ENCODE measurements at regions not wholly inside any gene's neighbourhood (a gene's known extent, or its start where the extent isn't known, plus 50 kb on each side); places are given as distances from the start of the nearest gene placed in this dataset.

DNA sequence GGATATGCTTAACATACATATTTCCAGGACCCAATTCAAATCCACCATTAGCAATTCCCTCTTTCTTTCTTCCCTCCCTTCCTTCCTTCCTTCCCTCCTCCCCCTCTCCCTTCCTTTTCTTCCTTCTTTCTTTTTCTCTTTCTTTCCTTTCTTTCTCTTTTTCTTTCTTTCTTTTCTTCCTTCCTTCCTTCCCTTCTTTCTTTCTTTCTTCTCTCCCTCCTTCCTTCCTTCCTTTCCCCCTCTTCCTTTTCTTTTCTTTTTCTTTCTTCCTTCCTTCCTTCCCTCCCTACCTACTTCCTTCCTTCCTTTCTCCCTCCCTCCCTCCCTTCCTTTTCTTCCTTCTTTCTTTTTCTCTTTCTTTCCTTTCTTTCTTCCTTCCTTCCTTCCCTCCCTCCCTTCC, 332.0 kb downstream of the TMEM161B start:
- TF ChIP-seq TAF1 (IDR thresholded peaks at IDR 0.05; ENCODE audit: borderline replicate concordance, insufficient read depth, low read length) (no peak), SIN3A (IDR thresholded peaks at IDR 0.05; ENCODE audit: borderline replicate concordance, insufficient read depth, low read length) (no peak), POLR2AphosphoS5 (IDR thresholded peaks at IDR 0.05; ENCODE audit: low read depth, low read length) (no peak), FOXP2 (optimal IDR thresholded peaks at IDR 0.05; ENCODE audit: borderline replicate concordance, extremely low read depth, extremely low read length, insufficient read depth) (no peak)
- TF ChIP-seq, protein P1, sequence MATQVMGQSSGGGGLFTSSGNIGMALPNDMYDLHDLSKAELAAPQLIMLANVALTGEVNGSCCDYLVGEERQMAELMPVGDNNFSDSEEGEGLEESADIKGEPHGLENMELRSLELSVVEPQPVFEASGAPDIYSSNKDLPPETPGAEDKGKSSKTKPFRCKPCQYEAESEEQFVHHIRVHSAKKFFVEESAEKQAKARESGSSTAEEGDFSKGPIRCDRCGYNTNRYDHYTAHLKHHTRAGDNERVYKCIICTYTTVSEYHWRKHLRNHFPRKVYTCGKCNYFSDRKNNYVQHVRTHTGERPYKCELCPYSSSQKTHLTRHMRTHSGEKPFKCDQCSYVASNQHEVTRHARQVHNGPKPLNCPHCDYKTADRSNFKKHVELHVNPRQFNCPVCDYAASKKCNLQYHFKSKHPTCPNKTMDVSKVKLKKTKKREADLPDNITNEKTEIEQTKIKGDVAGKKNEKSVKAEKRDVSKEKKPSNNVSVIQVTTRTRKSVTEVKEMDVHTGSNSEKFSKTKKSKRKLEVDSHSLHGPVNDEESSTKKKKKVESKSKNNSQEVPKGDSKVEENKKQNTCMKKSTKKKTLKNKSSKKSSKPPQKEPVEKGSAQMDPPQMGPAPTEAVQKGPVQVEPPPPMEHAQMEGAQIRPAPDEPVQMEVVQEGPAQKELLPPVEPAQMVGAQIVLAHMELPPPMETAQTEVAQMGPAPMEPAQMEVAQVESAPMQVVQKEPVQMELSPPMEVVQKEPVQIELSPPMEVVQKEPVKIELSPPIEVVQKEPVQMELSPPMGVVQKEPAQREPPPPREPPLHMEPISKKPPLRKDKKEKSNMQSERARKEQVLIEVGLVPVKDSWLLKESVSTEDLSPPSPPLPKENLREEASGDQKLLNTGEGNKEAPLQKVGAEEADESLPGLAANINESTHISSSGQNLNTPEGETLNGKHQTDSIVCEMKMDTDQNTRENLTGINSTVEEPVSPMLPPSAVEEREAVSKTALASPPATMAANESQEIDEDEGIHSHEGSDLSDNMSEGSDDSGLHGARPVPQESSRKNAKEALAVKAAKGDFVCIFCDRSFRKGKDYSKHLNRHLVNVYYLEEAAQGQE (IDR thresholded peaks at IDR 0.05; ENCODE audit: insufficient read depth in 1 of 2, low read depth in 2 of 2, low read length in 2 of 2): no peak
